Cardiac fibroblast (primary cell): ENCODE measurements at regions not wholly inside any gene's neighbourhood (a gene's known extent, or its start where the extent isn't known, plus 50 kb on each side); places are given as distances from the start of the nearest gene placed in this dataset.
A peak's percentile ranks its signal among the peaks of the same experiment; 100 is the strongest.

Source experiments
- DNase-seq, 2 donors: peaks; one replicate each; pipeline versions ENCODE4 v3.0.0 to v3.0.0-alpha.2; 2010; ENCODE audit warnings: low read depth in 2 of 2
- H3K4me3 ChIP-seq, 2 donors: replicated peaks in 1 of 2; 1 replicate in 1 of 2; 2 replicates in 1 of 2; pipeline ENCODE4 v1.5.1; 2011; ENCODE audit warnings: low read depth in 2 of 2, low read length in 2 of 2, mild to moderate bottlenecking in 2 of 2, moderate library complexity in 1 of 2
- TF ChIP-seq, protein P1 (sequence below): IDR thresholded peaks from one replicate; pipeline ENCODE4 v1.5.1; 2011; ENCODE audit warnings: low read depth, mild to moderate bottlenecking, low read length, inconsistent platforms

DNA sequence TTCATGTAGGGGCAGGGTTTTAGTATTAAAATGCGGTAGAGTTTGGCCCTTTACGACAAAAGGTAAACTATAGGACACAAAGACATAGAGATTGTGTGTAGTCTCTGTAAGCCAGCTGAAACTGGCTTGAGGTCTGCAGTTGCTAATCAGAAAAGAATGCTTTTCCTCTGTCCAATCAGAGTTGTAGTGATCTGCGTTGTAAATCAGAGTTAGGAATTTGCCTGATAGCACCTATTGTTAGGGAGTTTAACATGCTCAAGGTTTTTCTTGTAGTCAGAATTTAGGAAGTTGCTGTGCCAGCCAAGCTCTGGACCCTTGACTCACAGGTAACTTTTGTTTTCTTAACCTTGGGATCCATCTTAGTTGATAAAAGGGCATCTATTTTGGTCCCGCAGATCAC, 61.2 kb upstream of the VTCN1 start:
- DNase-seq: peak in 1 of 2 donors; percentile 4
- no peak overlapping the region for H3K4me3 ChIP-seq
- TF ChIP-seq, protein P1, sequence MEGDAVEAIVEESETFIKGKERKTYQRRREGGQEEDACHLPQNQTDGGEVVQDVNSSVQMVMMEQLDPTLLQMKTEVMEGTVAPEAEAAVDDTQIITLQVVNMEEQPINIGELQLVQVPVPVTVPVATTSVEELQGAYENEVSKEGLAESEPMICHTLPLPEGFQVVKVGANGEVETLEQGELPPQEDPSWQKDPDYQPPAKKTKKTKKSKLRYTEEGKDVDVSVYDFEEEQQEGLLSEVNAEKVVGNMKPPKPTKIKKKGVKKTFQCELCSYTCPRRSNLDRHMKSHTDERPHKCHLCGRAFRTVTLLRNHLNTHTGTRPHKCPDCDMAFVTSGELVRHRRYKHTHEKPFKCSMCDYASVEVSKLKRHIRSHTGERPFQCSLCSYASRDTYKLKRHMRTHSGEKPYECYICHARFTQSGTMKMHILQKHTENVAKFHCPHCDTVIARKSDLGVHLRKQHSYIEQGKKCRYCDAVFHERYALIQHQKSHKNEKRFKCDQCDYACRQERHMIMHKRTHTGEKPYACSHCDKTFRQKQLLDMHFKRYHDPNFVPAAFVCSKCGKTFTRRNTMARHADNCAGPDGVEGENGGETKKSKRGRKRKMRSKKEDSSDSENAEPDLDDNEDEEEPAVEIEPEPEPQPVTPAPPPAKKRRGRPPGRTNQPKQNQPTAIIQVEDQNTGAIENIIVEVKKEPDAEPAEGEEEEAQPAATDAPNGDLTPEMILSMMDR: no peak

DNA sequence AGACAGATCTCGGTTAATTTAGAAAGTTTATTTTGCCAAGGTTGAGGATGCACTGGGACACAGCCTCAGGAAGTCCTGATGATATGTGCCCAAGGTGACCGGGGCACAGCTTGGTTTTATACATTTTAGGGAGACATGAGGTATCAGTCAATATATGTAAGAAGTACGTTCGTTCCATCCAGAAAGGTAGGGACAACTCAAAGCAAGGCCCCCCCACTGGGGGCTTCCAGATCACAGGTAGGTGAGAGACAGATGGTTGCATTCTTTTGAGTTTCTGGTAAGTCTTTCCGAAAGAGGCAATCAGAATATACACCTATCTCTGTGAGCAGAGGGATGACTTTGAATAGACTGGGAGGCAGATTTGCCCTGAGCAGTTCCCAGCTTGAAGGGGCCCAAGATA, 60.4 kb upstream of the VTCN1 start:
- H3K4me3 ChIP-seq: no peak overlapping the region
- DNase-seq: no peak
- TF ChIP-seq, protein P1: no peak

DNA sequence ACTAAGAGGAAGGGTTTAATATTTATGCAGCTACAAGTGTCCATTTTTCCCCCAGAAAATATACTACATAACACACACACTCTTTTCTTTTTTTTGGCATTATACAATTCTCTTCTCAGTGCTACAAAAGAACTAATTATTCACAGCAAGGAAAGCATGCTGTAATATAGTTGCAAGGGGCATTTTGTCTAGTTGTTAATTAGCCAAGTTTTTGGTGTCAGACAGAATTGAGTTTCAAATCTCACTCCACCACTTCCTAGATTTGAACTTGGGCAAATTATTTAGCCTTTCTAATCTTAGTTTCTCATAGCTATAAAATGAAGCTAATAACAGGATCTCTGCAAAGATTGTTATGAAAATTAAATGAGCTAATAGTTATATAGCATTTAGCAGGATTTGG, 60.0 kb upstream of the VTCN1 start:
- no peak overlapping the region for H3K4me3 ChIP-seq
- TF ChIP-seq, protein P1: no peak
- DNase-seq: no peak

DNA sequence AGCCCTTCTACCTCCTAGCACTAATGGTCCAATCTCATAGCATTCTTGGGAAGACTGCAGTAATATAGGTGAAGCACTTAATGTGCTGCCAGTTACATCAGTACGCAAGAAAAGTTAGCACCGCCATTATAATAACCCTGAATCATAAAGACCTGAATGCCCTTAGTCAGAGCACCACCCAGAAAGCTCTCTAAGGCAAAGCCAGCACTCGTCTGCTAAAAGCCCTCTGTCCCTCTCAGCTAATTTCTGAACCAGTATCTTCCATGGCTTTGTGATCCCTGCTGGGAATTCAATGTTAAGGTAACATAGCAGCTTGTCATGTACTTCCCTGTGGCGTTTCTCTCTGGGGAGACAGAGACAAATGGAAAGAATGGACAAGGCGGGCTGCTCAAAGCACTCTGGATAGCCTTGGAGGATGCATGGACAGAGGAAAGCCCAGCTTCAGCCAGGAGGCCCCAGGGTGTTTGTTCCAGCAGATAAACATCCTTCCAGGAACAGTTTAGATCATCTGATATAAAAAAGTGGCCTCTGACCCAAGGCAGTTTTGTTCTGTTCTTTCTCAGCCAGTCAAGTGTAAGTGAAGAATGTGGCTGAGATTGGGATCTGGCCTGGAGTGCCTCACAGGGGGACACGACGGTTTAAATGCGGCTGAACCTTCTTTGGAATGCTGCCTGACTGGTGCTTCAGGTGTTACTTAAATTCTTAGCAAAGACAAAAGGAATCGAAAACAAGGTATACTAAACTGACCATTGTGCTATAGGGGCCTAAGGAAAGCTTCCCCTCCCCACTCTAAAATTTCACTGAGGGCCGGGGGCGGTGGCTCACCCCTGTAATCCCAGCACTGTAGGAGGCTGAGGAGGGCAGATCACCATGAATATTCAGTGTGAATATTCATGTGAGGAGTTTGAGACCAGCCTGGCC, 58.1 kb upstream of the VTCN1 start:
- TF ChIP-seq, protein P1: no peak
- DNase-seq: no peak
- H3K4me3 ChIP-seq: no peak overlapping the region

DNA sequence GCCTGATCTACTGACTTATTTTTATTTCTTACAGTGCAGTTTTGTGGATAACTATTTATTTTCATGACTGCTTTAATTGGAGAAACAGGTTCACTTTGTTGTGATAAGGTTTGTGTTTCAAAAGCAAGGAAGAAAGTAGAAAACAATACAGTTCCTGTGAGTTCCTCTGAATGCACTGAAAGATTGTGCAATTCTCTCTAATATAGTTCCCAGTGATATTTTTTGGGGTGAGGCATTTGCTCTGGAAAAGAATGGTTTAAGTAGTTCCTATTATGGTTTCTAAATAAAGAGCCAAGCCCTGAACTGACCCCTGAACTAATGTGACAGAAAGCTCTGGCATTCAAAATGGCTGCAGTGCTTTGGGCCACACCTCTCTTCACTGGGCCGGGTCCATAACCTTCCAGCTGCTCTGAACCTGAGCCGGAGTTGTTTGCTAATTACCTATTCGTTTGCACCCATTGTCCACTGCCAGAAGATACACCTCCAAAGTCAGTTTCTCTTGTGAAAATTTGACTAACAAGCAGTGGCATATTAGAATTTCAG, 56.6 kb upstream of the VTCN1 start:
- TF ChIP-seq, protein P1: no peak
- no peak overlapping the region for H3K4me3 ChIP-seq
- no peak for DNase-seq

DNA sequence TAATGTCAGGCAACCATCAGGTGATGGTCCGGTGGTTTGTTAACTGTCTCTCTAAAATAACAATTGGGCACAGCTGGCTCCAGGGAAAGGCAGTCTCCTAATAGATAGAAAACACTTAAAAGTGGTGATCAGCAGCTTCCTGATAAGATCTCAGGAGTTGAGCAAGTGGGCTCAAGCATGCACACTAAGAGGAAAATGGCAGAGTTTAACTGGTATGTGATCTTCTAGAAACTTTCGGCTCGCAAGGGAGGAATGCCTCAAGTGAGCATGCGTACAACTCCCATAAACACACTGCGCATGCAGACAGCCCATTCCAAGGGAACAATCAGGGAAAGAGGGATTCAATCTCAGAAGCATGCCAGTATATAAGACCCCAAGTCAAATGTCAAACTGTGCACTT, 52.2 kb upstream of the VTCN1 start:
- TF ChIP-seq, protein P1: no peak
- no peak overlapping the region for H3K4me3 ChIP-seq
- no peak for DNase-seq

DNA sequence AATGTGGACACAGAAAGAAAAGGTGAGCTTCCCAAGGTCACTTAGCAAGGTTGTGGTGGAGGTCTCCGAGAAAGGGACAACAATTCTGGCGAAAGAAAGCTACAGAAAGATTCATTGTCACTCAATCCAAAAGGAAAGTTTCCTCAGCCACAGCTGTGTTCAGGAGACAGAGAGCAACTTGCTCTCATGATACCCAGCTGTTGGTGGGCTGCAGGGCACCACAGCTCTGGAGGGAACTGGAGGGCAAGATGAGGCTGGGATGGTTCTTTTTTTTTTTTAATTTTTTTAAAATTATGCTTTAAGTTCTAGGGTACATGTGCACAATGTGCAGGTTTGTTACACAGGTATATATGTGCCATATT, 50.7 kb upstream of the VTCN1 start:
- TF ChIP-seq, protein P1: no peak
- no peak overlapping the region for H3K4me3 ChIP-seq
- no peak for DNase-seq
